ENCODE measurements at regions not wholly inside any gene's neighbourhood (a gene's known extent, or its start where the extent isn't known, plus 50 kb on each side); places are given as distances from the start of the nearest gene placed in this dataset.
A peak's percentile ranks its signal among the peaks of the same experiment; 100 is the strongest.

GRCh38 chr6:14905201-14905600 is 340.7 kb upstream of the JARID2 start:
- intact Hi-C loops (cut with micrococcal nuclease): no loop called here
- CTCF ChIA-PET: no interaction called here
- TF ChIP-seq CTCF (IDR thresholded peaks at IDR 0.05): no peak
- Mint-ChIP-seq H3K9me3 (no peaks in the 10 kb centered on the region), H3K4me3 (no peak overlapping the region), H3K4me1 (peaks cover 36% of the 10 kb centered on the region), H3K27ac (no peak overlapping the region), H3K36me3 (ENCODE audit: low read depth) (no peaks in the 10 kb centered on the region), H3K27me3 (no peaks in the 10 kb centered on the region)
- POLR2A ChIA-PET: interaction anchor here (0.7 kb wide), 1 partner anchor 600 kb away, joined by 3 read pairs; no protein-coding TSS in a partner anchor
- no peak for ATAC-seq (ENCODE audit: low read depth)
- DNase-seq: no peak

DNA sequence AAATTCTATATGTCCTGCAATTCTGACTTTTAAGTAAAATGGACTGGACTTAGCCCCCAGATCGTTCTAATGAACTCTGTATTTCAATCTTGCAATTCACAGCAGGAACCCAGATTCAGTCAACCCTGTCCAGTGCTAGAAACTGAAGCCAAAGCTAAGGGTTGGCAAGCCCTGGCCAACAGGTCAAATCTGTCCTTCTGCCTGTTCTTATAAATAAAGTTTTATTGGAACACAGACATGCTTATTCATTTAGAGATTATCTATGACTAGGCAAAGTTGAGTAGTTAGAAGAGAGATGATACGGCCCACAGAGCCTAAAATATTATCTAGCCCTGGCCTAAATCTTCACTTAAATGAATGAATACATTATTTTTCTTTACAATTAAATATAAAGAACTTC is 339.2 kb upstream of the JARID2 start:
- Mint-ChIP-seq H3K36me3 (ENCODE audit: low read depth) (no peaks in the 10 kb centered on the region), H3K9me3 (peaks cover 2% of the 10 kb centered on the region), H3K4me1 (peaks cover 48% of the 10 kb centered on the region), H3K27me3 (no peaks in the 10 kb centered on the region), H3K4me3 (no peak overlapping the region), H3K27ac (no peak overlapping the region)
- TF ChIP-seq CTCF (IDR thresholded peaks at IDR 0.05): no peak
- intact Hi-C loops (cut with micrococcal nuclease): no loop called here
- ChIA-PET POLR2A (no interaction called here), CTCF (interaction anchor here (0.7 to 1.0 kb wide), 2 partner anchors 184 to 1162 kb away, joined by 3 to 4 read pairs; no protein-coding TSS in a partner anchor)
- no peak for ATAC-seq (ENCODE audit: low read depth)
- DNase-seq: no peak

GRCh38 chr6:14910692-14911547 is 334.9 kb upstream of the JARID2 start:
- no peaks in the 10 kb centered on the region for H3K27me3 Mint-ChIP-seq
- H3K4me1 Mint-ChIP-seq: peaks cover 41% of the 10 kb centered on the region
- no peaks in the 10 kb centered on the region for H3K36me3 Mint-ChIP-seq (ENCODE audit: low read depth)
- ChIA-PET CTCF (no interaction called here), POLR2A (interaction anchor here (0.9 to 1.3 kb wide), 2 partner anchors 10 to 34 kb away, joined by 3 to 4 read pairs; no protein-coding TSS in a partner anchor)
- ATAC-seq (ENCODE audit: low read depth) (peak; percentile 92), DNase-seq (peak; percentile 34)
- intact Hi-C loops (cut with micrococcal nuclease): loop anchor here (1.0 to 5.0 kb wide), 4 partner anchors 34 to 1149 kb away; no protein-coding TSS in a partner anchor
- peaks cover 2% of the 10 kb centered on the region for H3K9me3 Mint-ChIP-seq
- peak overlapping the region; percentile 88 for H3K27ac Mint-ChIP-seq
- no peak for TF ChIP-seq CTCF (IDR thresholded peaks at IDR 0.05)
- peak overlapping the region; percentile 70 for H3K4me3 Mint-ChIP-seq

DNA sequence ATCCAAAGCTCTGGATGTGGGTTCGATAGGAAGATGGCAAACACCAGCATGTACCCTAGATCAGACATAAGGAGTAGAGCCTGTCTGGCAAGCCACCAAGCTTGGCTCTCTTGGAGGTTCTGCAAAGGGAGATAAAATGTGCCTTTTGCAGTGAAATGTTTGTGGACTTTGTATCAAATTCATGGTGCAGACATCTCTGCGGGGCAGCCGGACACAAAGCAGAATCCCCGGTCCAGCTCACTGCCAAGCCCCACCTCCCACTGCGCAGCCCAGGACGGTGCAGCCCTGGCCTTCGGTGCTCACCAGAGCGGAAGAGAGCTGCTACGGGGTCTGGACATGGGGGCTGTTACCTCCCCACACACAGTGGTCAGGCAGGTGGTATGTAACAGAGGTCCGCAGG is 333.6 kb upstream of the JARID2 start:
- intact Hi-C loops (cut with micrococcal nuclease): loop anchor here (5.0 kb wide), 1 partner anchor 1150 kb away; no protein-coding TSS in a partner anchor
- CTCF ChIA-PET: no interaction called here
- TF ChIP-seq CTCF (IDR thresholded peaks at IDR 0.05): no peak

GRCh38 chr6:14912706-14913105 is 333.2 kb upstream of the JARID2 start:
- ATAC-seq (ENCODE audit: low read depth) (no peak), DNase-seq (no peak)
- Mint-ChIP-seq H3K4me1 (peaks cover 36% of the 10 kb centered on the region), H3K36me3 (ENCODE audit: low read depth) (no peaks in the 10 kb centered on the region), H3K27ac (no peak overlapping the region), H3K27me3 (no peaks in the 10 kb centered on the region), H3K4me3 (no peak overlapping the region), H3K9me3 (peaks cover 2% of the 10 kb centered on the region)
- no peak for TF ChIP-seq CTCF (IDR thresholded peaks at IDR 0.05)
- CTCF ChIA-PET: no interaction called here
- POLR2A ChIA-PET: no interaction called here
- intact Hi-C loops (cut with micrococcal nuclease): loop anchor here (5.0 kb wide), 1 partner anchor 1150 kb away; no protein-coding TSS in a partner anchor

More for the DNA sequence above, 333.6 kb upstream of the JARID2 start:
- POLR2A ChIA-PET: no interaction called here
- no peak for ATAC-seq (ENCODE audit: low read depth)
- H3K4me3 Mint-ChIP-seq: no peak overlapping the region
- H3K36me3 Mint-ChIP-seq (ENCODE audit: low read depth): no peaks in the 10 kb centered on the region
- DNase-seq: no peak
- no peaks in the 10 kb centered on the region for H3K27me3 Mint-ChIP-seq
- H3K4me1 Mint-ChIP-seq: peaks cover 36% of the 10 kb centered on the region
- H3K27ac Mint-ChIP-seq: peak overlapping the region; percentile 46
- peaks cover 2% of the 10 kb centered on the region for H3K9me3 Mint-ChIP-seq

All from activated B cell treated with CpG ODN at 0.5 μM for 24 hours (primary cell).